ENCODE measurements at regions not wholly inside any gene's neighbourhood (a gene's known extent, or its start where the extent isn't known, plus 50 kb on each side); places are given as distances from the start of the nearest gene placed in this dataset.

GRCh38 chr5:135242021-135242865, 156.8 kb downstream of the MACROH2A1 start:
- TF ChIP-seq CTCF (IDR thresholded peaks at IDR 0.05) (no peak), POLR2A (IDR thresholded peaks at IDR 0.05) (no peak)
